GM21619 (cell line): ENCODE measurements at regions not wholly inside any gene's neighbourhood (a gene's known extent, or its start where the extent isn't known, plus 50 kb on each side); places are given as distances from the start of the nearest gene placed in this dataset.

Source experiments
- ATAC-seq: cut with Tn5 transposase; IDR thresholded peaks from one replicate; pipeline ENCODE4 v1.9.1; 2021; ENCODE audit not compliant: unreplicated experiment

DNA sequence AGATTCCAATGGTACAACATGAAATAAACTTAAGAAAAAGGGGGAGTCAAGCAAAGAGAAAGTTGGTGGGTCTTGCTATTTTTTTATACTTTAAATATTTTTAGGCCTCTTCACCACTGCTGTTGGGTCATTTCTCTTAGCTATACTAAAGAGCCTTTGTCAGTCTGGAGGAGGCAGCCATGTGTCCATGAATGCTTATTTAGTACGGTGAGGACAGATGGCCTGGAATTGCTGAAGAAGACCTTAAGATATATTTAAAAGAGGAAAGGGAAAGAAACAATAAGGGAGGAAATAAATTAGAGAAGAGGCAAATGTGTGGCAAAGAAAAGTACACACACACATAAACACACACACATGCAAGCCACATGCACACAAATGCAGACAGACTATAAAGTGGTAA, 560.5 kb upstream of the MEF2C start:
- no peak for ATAC-seq

- ATAC-seq = no peak
Measured at GRCh38 chr5:89441965-89442364, 559.0 kb upstream of the MEF2C start.

DNA sequence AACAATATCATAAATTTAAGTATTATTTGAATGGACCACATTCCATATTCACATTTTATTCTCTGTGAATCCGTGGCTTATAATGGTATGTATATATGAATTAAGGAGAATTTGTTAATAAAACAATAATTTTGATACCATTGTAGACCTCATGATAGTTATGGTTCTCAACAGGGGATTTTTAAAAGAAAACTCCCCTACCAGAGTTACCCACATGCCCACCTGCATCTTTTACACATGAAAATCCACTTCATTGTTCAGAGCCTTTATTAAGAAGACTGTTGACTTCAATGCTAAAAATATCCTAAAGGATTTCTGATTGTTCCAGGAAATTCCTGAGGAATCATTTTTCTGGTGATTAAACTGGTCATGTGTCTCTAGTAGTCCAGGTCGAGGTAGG, 557.7 kb upstream of the MEF2C start:
- no peak for ATAC-seq

DNA sequence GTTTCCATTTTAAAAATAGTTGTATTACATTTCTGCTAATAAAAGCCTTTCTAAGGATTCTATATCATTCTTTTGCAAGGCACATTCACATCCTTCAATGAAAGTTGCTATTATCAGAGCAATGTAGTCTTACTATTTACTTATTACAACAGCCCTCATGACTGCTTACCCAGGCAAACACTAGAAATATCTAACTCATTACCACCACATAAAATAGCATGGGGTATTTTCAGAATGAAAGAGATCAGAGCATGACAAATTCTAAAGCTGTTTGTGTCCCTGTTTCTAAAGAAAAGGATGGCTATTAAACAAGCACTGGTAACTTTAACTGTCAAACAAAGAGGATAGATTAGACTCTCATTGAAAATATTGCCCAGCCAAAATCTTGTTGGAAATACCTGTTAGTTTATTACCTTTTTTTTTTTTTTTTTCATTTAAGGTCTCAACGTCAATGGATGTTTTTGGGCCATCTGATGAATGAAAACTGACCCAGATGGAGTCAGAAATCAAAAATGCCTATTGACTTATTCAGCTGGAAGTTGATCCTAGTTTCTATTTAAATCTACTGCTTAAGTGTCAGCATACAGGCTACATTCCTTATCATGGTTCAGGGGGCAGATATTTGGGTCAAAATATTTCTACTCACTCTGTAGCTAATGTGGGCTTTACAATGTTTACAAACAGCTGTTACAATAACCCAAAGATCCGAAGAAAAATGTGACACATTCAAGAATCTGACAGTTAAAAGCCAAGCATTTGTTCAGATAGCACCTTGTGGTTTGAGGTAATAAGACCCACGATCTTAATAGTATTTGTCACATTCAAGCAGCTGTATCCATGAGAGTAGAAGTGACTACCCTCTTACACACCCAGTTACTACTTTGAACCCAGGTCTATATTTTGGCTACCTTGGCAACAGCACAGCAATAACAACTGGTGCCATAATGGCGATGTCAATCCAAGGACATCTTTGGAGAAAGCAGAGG, 554.8 kb upstream of the MEF2C start:
- ATAC-seq = no peak

GRCh38 chr5:89436464-89436863, 553.5 kb upstream of the MEF2C start:
- ATAC-seq = peak; percentile 38

- peak; percentile 80 for ATAC-seq
Measured at GRCh38 chr5:89435347-89435746, 552.4 kb upstream of the MEF2C start.

GRCh38 chr5:89428624-89429023, 545.6 kb upstream of the MEF2C start:
- no peak for ATAC-seq

- no peak for ATAC-seq
Measured at GRCh38 chr5:89425062-89425461, 542.1 kb upstream of the MEF2C start.

DNA sequence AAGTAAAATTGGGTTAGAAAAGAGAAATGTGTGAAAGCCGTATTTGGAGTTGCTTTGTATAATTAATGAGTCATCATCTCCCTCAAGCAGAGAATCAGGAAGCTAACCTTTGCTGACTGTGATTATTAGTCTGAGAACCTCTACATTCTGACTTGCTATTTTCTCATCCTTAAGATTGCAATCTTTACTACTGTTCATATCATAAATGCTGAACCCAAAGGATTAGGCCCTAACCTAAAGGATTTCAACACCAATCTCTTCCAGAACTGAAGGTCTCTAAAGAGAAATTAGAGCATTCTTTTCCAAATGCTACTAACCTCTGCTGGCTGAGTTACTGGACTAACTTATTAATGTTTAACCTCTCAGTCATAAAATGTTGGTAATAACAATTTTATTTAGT, 538.1 kb upstream of the MEF2C start:
- no peak for ATAC-seq

- ATAC-seq = no peak
Measured at GRCh38 chr5:89418407-89419085, 535.6 kb upstream of the MEF2C start.

GRCh38 chr5:89417990-89418389, 535.0 kb upstream of the MEF2C start:
- ATAC-seq = no peak

- ATAC-seq = no peak
Measured at GRCh38 chr5:89417515-89417914, 534.5 kb upstream of the MEF2C start.

GRCh38 chr5:89411891-89412290, 528.9 kb upstream of the MEF2C start:
- no peak for ATAC-seq

DNA sequence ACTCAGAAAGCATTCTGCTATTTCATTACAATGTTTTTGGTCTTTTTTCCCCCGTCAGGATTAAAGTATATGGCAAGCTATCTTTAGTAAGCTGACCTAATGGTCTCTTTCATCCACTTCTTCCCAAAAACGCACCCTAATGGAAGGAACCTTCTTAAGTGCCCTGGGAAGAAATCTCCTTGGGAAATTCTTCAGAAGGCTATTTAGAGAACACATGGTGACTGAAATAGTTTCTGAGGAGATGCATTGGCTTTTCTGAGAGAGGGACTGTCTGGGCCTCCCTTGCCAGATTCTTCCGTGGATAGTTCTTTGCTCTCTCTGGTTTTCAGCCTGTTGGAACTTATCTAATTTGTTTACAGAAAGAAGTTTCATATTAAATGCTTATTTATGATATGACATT, 524.1 kb upstream of the MEF2C start:
- ATAC-seq = no peak

- ATAC-seq = no peak
Measured at GRCh38 chr5:89401659-89402058, 518.7 kb upstream of the MEF2C start.

DNA sequence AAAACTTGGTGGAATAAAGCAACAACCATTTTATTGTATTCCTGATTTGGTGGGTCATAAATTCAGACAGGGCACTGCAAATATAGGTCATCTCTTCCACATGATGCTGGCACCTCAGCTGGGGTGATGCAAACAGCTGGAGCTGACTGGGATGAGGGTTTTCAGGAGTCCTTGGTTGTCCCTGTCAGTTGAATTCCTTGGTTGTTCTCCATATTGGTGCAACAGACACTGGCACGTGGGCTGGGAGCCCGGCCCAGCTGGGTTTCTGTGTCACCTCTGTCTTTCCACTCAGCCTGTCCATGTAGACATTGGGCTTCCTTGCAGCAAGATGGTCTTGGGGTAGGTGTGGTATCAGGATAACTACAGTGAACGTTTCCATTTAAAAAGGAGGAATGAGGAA, 518.0 kb upstream of the MEF2C start:
- no peak for ATAC-seq

DNA sequence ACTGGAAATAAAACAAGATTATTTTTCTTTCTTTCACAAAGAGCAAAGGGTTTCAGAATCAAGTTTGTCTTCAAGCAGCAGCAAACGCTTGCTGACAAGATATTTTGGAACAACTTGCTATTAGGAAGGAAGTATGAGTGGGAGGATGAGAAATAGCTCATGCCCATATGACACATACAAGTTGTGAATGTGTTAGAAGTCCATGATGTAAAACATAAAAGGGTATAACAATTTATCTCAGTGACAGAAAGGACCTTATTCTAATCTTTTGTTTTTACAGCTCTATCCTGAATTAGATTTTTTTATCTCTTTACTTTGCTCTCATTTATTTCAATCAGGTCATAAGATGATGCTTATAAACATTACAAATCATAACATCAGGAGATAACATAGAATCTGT, 516.6 kb upstream of the MEF2C start:
- ATAC-seq = no peak

GRCh38 chr5:89397096-89397495, 514.1 kb upstream of the MEF2C start:
- ATAC-seq = peak; percentile 69

- peak; percentile 67 for ATAC-seq
Measured at GRCh38 chr5:89396278-89396954, 513.4 kb upstream of the MEF2C start.

- no peak for ATAC-seq
Measured at GRCh38 chr5:89395111-89395510, 512.1 kb upstream of the MEF2C start.

DNA sequence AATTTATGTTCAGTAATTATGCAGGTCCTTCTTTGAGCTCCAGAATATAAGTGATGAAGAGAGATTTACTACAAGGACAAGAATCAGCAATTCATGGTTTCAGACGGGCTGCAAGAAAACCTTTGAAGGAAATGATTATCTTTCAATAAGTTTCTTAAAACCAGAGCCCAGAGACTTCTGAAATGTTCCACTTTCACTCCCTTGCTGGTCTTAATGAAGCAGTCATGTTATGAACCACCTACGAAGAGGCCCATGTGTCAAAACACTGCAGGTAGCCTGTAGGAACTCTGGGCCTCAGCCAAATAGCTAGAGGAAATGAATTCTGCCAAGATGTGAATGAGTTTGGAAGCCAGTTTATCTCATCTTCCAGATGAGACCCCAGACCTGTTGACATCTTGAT, 505.9 kb upstream of the MEF2C start:
- no peak for ATAC-seq

DNA sequence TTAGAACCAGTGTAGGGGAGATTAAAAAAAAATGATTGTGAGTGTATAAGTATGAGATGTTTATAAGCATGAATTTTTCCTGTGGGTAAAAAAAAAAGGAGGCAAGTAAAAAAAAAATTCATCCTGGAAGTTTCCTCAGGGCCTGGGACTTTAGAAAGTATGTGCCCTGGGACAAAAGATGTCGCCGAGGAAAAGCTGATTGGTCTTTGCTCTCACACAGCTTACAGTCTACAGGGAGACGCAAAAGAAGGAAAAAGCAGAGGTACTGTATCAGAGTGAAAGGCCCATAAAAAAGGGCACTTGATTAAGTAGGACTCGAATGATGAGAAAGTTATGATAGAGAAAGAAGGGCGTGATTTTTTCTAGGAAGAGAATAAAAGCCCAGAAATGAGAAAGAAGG, 501.4 kb upstream of the MEF2C start:
- no peak for ATAC-seq
